ENCODE measurements at regions not wholly inside any gene's neighbourhood (a gene's known extent, or its start where the extent isn't known, plus 50 kb on each side); places are given as distances from the start of the nearest gene placed in this dataset.
"Not testable (repeated sequence)": the region's sequence is repeated elsewhere in the genome, so short reads cannot be mapped to it uniquely, and the experiment has no call there.

GRCh38 chr4:118576709-118577219 is 108.4 kb upstream of the METTL14 start:
- H3K27ac Mint-ChIP-seq (ENCODE audit: unreplicated experiment); H3K36me3 Mint-ChIP-seq (ENCODE audit: low read depth, unreplicated experiment); H3K9me3 Mint-ChIP-seq (ENCODE audit: unreplicated experiment); H3K4me1 Mint-ChIP-seq (ENCODE audit: unreplicated experiment); H3K27me3 Mint-ChIP-seq (ENCODE audit: unreplicated experiment); H3K4me3 Mint-ChIP-seq (ENCODE audit: unreplicated experiment); DNase-seq (ENCODE audit: low spot score): not testable (repeated sequence)

GRCh38 chr4:118585015-118585414 is 100.2 kb upstream of the METTL14 start:
- TF ChIP-seq CTCF (IDR thresholded peaks at IDR 0.05; ENCODE audit: unreplicated experiment) = no peak
- no peak for DNase-seq (ENCODE audit: low spot score)
- Mint-ChIP-seq H3K36me3 (ENCODE audit: low read depth, unreplicated experiment) (no peaks in the 10 kb centered on the region), H3K27me3 (ENCODE audit: unreplicated experiment) (no peaks in the 10 kb centered on the region), H3K4me1 (ENCODE audit: unreplicated experiment) (peaks cover 8% of the 10 kb centered on the region), H3K9me3 (ENCODE audit: unreplicated experiment) (no peaks in the 10 kb centered on the region), H3K27ac (ENCODE audit: unreplicated experiment) (no peak overlapping the region), H3K4me3 (ENCODE audit: unreplicated experiment) (no peak overlapping the region)

GRCh38 chr4:118586357-118586790 is 98.8 kb upstream of the METTL14 start:
- no peak for DNase-seq (ENCODE audit: low spot score)
- H3K4me3 Mint-ChIP-seq (ENCODE audit: unreplicated experiment) = no peak overlapping the region
- H3K4me1 Mint-ChIP-seq (ENCODE audit: unreplicated experiment) = peaks cover 14% of the 10 kb centered on the region
- no peaks in the 10 kb centered on the region for H3K27me3 Mint-ChIP-seq (ENCODE audit: unreplicated experiment)
- no peaks in the 10 kb centered on the region for H3K9me3 Mint-ChIP-seq (ENCODE audit: unreplicated experiment)
- H3K36me3 Mint-ChIP-seq (ENCODE audit: low read depth, unreplicated experiment) = no peaks in the 10 kb centered on the region
- TF ChIP-seq CTCF (IDR thresholded peaks at IDR 0.05; ENCODE audit: unreplicated experiment) = no peak
- H3K27ac Mint-ChIP-seq (ENCODE audit: unreplicated experiment) = no peak overlapping the region

GRCh38 chr4:118587116-118587831 is 97.9 kb upstream of the METTL14 start:
- TF ChIP-seq CTCF (IDR thresholded peaks at IDR 0.05; ENCODE audit: unreplicated experiment) = no peak
- no peaks in the 10 kb centered on the region for H3K36me3 Mint-ChIP-seq (ENCODE audit: low read depth, unreplicated experiment)
- H3K4me1 Mint-ChIP-seq (ENCODE audit: unreplicated experiment) = peaks cover 14% of the 10 kb centered on the region
- no peak for DNase-seq (ENCODE audit: low spot score)
- H3K4me3 Mint-ChIP-seq (ENCODE audit: unreplicated experiment) = no peak overlapping the region
- H3K27ac Mint-ChIP-seq (ENCODE audit: unreplicated experiment) = no peak overlapping the region
- peaks cover 3% of the 10 kb centered on the region for H3K27me3 Mint-ChIP-seq (ENCODE audit: unreplicated experiment)
- H3K9me3 Mint-ChIP-seq (ENCODE audit: unreplicated experiment) = no peaks in the 10 kb centered on the region

- no peak for DNase-seq (ENCODE audit: low spot score)
- Mint-ChIP-seq H3K4me3 (ENCODE audit: unreplicated experiment) (no peak overlapping the region), H3K27ac (ENCODE audit: unreplicated experiment) (no peak overlapping the region), H3K27me3 (ENCODE audit: unreplicated experiment) (peaks cover 3% of the 10 kb centered on the region), H3K4me1 (ENCODE audit: unreplicated experiment) (peaks cover 14% of the 10 kb centered on the region), H3K36me3 (ENCODE audit: low read depth, unreplicated experiment) (no peaks in the 10 kb centered on the region), H3K9me3 (ENCODE audit: unreplicated experiment) (no peaks in the 10 kb centered on the region)
- no peak for TF ChIP-seq CTCF (IDR thresholded peaks at IDR 0.05; ENCODE audit: unreplicated experiment)
Measured at GRCh38 chr4:118587946-118588345, 97.2 kb upstream of the METTL14 start.

Measured in endothelial cell (in vitro differentiated cells).